ENCODE measurements at regions not wholly inside any gene's neighbourhood (a gene's known extent, or its start where the extent isn't known, plus 50 kb on each side); places are given as distances from the start of the nearest gene placed in this dataset.

DNA sequence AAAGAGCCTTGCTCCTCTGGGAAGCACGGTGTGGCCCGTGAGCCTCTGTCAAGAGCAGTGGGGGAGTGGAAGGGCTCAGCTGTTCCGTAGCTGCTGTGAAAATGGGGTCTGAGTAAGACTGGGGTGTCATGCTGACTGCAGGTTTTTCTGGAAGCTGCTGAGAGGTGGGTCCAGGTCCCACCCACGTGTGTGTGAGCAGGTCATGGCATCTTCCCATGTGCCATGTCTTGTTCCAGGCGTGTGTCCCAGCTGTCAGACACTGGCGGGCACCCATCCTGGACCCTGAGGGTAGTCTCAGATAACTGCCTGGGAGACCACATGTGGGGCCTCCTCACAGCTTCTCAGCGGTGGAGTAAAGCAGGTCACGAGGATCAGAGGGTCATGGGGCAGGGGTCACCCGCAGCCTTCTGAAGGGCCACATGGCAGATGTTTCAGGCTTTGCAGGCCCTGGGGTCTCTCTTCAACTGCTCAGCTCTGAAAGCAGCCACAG lies 92.9 kb downstream of the NPIPB11 start:
- TF ChIP-seq, protein P1, sequence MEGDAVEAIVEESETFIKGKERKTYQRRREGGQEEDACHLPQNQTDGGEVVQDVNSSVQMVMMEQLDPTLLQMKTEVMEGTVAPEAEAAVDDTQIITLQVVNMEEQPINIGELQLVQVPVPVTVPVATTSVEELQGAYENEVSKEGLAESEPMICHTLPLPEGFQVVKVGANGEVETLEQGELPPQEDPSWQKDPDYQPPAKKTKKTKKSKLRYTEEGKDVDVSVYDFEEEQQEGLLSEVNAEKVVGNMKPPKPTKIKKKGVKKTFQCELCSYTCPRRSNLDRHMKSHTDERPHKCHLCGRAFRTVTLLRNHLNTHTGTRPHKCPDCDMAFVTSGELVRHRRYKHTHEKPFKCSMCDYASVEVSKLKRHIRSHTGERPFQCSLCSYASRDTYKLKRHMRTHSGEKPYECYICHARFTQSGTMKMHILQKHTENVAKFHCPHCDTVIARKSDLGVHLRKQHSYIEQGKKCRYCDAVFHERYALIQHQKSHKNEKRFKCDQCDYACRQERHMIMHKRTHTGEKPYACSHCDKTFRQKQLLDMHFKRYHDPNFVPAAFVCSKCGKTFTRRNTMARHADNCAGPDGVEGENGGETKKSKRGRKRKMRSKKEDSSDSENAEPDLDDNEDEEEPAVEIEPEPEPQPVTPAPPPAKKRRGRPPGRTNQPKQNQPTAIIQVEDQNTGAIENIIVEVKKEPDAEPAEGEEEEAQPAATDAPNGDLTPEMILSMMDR (IDR thresholded peaks at IDR 0.05): no peak
- TF ChIP-seq EZH2phosphoT487 (IDR thresholded peaks at IDR 0.05) (no peak), EZH2 (IDR thresholded peaks at IDR 0.05) (no peak)
